H1 (cell line): ENCODE measurements at regions not wholly inside any gene's neighbourhood (a gene's known extent, or its start where the extent isn't known, plus 50 kb on each side); places are given as distances from the start of the nearest gene placed in this dataset.

Experiments used
- KDM5A ChIP-seq: fragments of 200-600 bp; IDR thresholded peaks from 2 replicates; pipeline ENCODE4 v1.7.1; 2012; ENCODE audit warnings: mild to moderate bottlenecking, low read length, inconsistent platforms, mixed read lengths
- RXRA ChIP-seq: IDR thresholded peaks from 2 replicates; pipeline ENCODE4 v1.6.1; 2011; ENCODE audit warnings: low read depth, mild to moderate bottlenecking, low read length, moderate library complexity; ENCODE audit not compliant: insufficient read depth
- SP2 ChIP-seq: IDR thresholded peaks from 2 replicates; pipeline ENCODE4 v1.6.1; 2012; ENCODE audit warnings: mild to moderate bottlenecking, low read length, inconsistent platforms

GRCh38 chrX:124239324-124239723 lies 93.1 kb upstream of the TEX13D start (continued):
- no peak for TF ChIP-seq SP2
- TF ChIP-seq KDM5A: no peak
- TF ChIP-seq RXRA: no peak
